ENCODE measurements at regions not wholly inside any gene's neighbourhood (a gene's known extent, or its start where the extent isn't known, plus 50 kb on each side); places are given as distances from the start of the nearest gene placed in this dataset.

DNA sequence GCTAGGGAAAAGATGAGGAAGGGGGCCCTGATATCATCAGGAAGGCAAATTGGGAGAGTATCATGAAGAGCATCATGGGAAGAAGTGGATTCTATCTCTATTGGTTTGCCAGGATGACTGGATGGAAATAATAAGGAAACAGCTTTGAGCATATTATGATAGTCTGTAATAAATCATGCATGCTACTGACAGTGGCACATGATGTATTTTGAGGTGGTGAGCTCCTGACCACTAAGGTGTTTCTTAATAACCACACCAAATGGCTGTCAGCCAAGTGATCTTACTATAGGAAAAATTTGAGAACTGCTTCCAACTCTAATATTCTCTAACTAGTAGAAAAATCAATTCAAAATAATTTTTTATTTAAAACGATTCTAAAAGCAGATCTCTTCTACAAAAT is 548.4 kb upstream of the JAG1 start:
- no peak for DNase-seq
- intact Hi-C loops (cut with DNase I; ENCODE audit: low total_unique reads), result no loop called here
- no peak for TF ChIP-seq CTCF (IDR thresholded peaks at IDR 0.05)
- peaks cover 0 to 12% (median 6%) of the 10 kb centered on the region in 4 donors for H3K4me1 ChIP-seq
- no peaks in the 10 kb centered on the region for H3K36me3 ChIP-seq
- no peak overlapping the region for H3K4me3 ChIP-seq
- H3K9me3 ChIP-seq, result no peaks in the 10 kb centered on the region
- H3K27me3 ChIP-seq, result no peaks in the 10 kb centered on the region
- H3K27ac ChIP-seq, result no peak overlapping the region

GRCh38 chr20:11227602-11228001 is 553.8 kb upstream of the JAG1 start:
- Histone ChIP-seq H3K9me3 (no peaks in the 10 kb centered on the region), H3K27ac (no peak overlapping the region), H3K36me3 (no peaks in the 10 kb centered on the region), H3K4me1 (peaks cover 0 to 21% (median 5%) of the 10 kb centered on the region in 4 donors), H3K27me3 (no peaks in the 10 kb centered on the region), H3K4me3 (no peak overlapping the region)
- TF ChIP-seq CTCF (IDR thresholded peaks at IDR 0.05), result no peak
- DNase-seq, result no peak
- intact Hi-C loops (cut with DNase I; ENCODE audit: low total_unique reads), result no loop called here

- no peak for TF ChIP-seq CTCF (IDR thresholded peaks at IDR 0.05)
- Histone ChIP-seq H3K4me1 (peaks cover 0 to 31% (median 11%) of the 10 kb centered on the region in 4 donors), H3K27ac (peak overlapping the region; percentile 67 to 71), H3K4me3 (no peak overlapping the region), H3K36me3 (no peaks in the 10 kb centered on the region), H3K27me3 (no peaks in the 10 kb centered on the region), H3K9me3 (no peaks in the 10 kb centered on the region)
- intact Hi-C loops (cut with DNase I; ENCODE audit: low total_unique reads), result no loop called here
- peak; percentile 51 to 84 for DNase-seq
Measured at GRCh38 chr20:11229772-11230171, 556.0 kb upstream of the JAG1 start.

DNA sequence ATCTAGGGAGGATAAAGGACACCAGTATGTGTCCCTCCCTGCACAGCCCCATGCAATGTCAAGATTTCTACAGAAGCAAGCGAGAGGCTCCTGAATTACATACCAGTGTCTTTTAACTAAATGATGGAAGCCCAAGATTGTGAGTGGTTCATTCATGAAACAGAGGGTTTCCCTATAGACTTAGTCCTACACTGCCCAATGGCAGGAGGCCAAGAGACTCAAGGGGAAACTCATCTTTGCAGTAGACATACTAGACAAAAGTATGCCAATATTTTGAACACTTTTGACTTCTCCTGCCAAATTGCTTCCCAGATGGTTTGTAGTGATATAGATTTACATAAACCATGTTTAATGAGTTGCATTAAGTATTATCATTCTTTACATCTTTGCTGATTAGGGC is 557.2 kb upstream of the JAG1 start:
- DNase-seq, result no peak
- Histone ChIP-seq H3K27ac (peak overlapping the region in 1 of 2 donors; percentile 67), H3K27me3 (no peaks in the 10 kb centered on the region), H3K4me3 (no peak overlapping the region), H3K9me3 (no peaks in the 10 kb centered on the region), H3K4me1 (peaks cover 0 to 41% (median 11%) of the 10 kb centered on the region in 4 donors), H3K36me3 (no peaks in the 10 kb centered on the region)
- TF ChIP-seq CTCF (IDR thresholded peaks at IDR 0.05), result no peak
- intact Hi-C loops (cut with DNase I; ENCODE audit: low total_unique reads), result no loop called here

DNA sequence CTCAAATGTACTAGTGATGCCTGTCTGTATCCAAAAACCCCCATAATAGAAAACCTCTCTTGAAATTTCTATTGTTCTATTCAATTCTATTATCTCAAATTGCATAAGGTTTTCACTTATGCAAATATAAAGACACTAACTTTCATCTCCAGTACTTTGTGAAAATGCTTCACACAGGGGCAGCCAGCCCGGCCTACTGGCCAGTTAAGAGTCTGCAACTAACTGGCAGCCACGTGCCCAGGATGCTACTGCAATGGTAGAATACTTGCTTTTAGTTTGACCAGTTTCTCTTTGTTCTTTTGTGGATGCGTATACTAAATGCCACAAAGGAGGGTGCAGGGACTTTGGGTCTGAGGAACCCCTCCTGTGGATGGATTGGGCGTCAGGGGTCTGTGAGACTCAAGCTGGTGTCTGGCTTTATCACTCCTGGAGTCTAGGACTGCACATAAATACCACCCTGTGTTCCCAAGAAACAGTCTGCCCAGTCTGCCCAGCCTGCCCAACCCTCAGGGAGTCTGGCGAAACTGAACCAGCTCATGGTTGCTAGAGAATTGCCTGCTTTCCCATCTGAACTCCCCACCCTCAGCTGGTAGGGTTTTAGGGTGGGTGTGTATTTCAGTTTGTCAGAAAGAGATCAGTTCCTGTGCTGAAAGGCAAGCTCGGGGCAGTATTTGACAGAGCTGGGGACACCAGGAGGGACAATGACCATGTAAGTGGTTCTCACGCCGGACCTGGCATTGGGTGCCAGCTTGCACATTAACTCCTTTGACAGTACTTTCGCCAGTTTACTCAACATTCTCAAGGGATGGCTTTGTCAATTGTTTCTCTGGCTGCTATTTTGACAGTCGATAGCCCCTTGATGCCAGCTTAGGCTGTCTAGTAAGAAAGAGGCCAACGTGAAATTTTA is 558.2 kb upstream of the JAG1 start:
- H3K27me3 ChIP-seq, result no peaks in the 10 kb centered on the region
- peaks cover 0 to 41% (median 11%) of the 10 kb centered on the region in 4 donors for H3K4me1 ChIP-seq
- no peak for DNase-seq
- H3K36me3 ChIP-seq, result no peaks in the 10 kb centered on the region
- intact Hi-C loops (cut with DNase I; ENCODE audit: low total_unique reads), result no loop called here
- TF ChIP-seq CTCF (IDR thresholded peaks at IDR 0.05), result no peak
- no peak overlapping the region for H3K4me3 ChIP-seq
- H3K9me3 ChIP-seq, result no peaks in the 10 kb centered on the region
- peak overlapping the region in 1 of 2 donors; percentile 7 for H3K27ac ChIP-seq

Data from tibial artery (tissue), 4 donors.